GM19351 (cell line): ENCODE measurements at regions not wholly inside any gene's neighbourhood (a gene's known extent, or its start where the extent isn't known, plus 50 kb on each side); places are given as distances from the start of the nearest gene placed in this dataset.

ENCODE experiments used
- ATAC-seq: cut with Tn5 transposase; IDR thresholded peaks from one replicate; pipeline ENCODE4 v1.9.1; 2021; ENCODE audit warnings: mild to moderate bottlenecking, moderate library complexity; ENCODE audit not compliant: unreplicated experiment

DNA sequence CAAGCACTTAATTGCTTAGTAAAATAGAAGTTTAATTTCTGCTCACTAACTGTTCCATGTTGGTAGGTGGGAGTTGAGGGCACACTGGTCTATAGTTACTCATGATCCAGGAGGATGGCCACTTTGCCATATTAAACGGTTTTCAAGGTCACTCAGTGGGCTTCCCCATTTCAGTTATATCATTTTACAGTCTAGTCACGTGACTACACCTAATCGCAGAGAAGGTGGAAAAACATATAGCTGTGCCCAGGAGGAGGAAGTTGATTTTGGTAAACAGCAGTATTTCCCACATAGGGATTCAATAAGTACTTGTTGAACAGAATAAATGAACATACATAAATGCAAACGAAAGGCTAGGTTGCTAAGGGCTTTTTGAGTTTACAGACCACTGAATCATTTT lies 541.1 kb upstream of the CAMK1G start:
- no peak for ATAC-seq

DNA sequence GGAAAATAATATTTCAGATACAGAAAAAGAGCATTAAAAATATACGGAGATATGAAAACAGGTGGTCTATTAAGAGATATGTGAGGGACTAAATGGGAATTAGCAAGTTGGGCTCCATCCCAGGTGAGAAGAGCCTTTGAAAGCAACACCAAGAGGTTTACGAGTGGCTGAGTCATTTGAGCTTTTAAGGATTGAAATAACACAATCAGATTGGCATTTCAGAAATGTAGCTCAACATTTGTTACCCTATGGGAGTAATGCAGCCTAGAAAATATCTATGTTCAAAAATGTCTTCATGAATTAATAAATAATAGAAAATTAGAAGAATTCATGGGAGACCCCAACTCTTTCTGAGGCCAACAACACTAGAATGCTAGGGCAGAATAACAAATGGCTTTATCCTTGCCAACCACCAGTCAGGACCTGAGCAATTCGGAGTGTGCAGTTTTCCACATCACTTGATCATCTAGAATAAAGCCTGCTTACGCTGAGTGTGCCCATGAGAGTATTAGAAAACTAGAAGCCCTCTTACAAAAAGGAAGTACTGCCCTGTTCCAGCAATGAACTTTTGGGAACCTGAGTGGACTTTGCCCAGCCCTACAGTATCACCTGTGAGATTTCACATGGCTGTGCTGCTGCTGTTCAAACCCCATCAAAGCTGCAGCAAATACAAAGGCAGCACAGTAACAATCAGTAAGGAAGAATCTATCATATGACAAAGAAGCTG lies 538.0 kb upstream of the CAMK1G start:
- no peak for ATAC-seq

DNA sequence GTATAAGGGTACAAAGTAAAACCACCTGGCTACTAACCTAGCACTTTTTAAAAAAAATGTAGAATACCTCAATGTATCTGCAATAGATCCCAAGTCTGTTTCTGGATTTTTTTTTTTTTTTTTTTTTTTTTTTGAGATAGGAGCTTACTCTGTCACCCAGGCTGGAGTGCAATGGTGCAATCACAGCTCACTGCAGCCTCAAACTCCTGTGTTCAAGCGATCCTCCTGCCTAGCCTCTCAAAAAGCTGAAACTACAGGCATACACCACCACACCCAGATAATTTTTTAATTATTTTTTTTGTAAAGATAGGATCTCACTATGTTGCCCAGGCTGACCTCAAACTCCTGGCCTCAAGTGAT lies 537.5 kb upstream of the CAMK1G start:
- ATAC-seq: no peak

DNA sequence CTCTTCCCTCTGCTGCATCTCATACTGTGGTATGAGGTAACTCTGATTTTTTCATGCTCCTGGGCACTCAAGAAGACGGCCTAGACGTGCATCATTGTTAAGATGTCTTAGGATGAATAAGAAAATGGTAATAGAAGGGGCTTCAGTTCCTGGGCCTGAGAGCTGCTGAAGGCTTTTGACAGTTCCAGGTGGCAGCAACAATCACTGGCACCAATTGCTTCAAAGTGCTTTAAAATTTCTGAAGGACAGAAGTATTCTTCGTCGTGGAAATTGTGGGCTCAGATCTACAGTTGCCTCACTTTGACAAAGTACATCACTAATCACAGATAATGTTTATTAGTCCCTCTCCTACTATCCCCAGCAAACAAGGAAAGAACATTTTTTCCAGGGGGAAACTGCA lies 536.6 kb upstream of the CAMK1G start:
- ATAC-seq: no peak

DNA sequence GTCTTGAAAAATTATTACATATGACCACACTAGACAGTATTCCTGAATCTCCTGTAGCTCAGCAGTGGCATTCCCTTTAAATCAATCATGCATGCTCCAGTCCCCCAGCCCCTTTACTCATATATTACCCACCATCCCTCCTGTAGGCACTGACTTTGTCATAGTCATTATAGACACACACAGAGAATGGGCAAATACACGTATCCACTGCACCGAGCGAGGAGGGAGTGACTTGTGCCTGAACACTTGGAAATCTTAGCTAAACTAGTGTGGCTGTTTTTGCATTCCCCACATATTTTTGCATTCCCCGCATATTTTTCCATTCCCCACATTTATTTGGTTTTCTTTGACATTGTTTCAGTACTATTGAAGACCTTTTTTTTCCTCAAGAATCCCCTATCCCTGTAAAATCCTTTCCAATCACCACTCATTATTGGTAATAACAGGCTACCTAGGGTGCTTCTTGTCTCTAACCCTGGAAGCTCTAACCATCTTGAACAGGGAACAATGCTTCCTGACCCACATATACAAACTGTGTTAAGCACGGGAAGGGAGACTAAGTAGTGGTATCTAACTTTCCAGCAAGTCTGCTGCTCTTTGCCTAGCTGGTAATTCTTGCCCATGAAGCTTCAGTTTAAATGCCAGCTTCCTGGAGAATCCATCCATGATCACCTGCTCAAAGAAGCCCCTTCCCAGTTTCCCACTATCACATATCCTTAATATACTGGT lies 534.4 kb upstream of the CAMK1G start:
- no peak for ATAC-seq

DNA sequence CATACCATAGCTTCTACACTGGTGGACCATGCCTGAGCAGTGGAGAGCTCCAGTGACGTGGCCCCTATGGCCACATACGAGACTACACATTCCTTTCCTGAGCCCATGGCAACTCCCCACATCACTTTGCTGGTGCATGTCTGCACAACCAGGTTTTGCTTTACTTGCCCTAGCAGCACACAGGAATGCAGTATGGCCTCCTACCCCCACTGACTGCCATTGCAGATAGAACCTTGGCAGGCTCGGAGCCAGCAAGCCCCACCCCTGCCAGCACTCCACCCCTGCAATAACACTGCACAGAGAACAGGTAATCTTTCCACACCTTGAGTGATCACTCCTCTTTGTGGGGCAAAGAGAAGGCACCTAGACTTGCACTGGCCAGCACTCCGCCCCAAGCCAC lies 531.9 kb upstream of the CAMK1G start:
- no peak for ATAC-seq

DNA sequence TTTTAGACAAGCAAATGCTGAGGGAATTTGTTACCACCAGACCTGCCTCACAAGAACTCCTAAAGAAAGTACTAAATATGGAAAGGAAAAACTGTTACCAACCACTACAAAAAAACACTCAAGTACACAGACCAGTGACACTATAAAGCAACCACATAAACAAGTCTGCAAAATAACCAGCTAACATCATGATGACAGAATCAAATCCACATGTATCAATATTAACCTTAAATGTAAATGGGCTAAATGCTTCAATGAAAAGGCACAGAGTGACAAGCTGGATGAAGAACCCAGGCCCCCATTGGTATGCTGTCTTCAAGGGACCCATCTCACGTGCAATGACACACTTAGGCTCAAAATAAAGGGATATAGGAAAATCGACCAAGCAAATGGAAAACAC lies 529.9 kb upstream of the CAMK1G start:
- no peak for ATAC-seq

DNA sequence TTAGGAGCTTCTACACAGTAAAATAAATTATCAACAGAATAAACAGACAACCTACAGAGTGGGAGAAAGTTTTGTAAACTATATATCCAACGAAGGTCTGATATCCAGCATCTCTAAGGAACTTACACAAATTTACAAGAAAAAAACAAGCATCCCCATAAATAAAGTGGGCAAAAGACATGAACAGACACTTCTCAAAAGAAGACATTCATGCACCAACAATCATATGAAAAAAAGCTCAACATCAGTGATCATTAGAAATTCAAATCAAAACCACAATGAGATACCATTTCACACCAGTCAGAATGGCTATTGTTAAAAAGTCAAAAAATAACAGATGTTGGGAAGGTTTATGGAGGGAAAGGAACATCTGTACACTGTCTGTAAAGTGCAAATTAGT lies 526.4 kb upstream of the CAMK1G start:
- no peak for ATAC-seq

DNA sequence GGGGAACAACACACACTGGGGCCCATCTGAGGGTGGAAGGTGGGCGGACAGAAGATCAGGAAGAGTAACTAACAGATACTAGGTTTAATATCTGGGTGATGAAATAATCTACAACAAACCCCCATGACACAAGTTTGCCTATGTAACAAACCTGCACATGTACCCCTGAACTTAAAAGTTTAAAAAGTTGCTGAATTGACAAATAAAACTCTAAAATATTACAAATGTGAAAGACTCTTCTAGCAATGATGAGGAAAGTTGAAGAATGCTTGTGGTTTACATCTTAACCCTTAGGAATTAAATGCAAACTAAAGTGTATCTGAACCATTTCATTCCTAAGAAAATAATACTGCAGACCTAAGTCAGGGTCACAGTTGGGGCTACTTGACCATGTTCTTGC lies 525.6 kb upstream of the CAMK1G start:
- no peak for ATAC-seq

DNA sequence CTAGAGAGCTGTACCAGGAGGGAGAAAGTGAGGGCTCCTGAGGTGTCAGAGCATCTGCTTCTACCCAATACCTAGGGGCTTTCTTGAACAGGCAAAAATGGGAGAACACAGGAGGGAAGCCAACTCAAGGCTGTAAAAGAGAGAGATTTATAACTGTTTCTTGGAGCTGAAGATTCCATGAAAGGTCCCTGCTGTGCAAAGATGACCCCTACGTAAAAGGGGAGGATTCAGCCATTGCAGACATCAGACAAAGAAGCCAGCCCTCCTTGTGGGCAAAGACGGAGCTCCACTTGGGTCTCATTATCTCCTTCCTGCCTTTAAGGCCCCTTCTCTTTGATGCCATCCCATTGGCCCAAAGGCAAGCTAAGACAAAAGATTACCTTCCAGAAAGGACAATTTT lies 524.1 kb upstream of the CAMK1G start:
- ATAC-seq: no peak

DNA sequence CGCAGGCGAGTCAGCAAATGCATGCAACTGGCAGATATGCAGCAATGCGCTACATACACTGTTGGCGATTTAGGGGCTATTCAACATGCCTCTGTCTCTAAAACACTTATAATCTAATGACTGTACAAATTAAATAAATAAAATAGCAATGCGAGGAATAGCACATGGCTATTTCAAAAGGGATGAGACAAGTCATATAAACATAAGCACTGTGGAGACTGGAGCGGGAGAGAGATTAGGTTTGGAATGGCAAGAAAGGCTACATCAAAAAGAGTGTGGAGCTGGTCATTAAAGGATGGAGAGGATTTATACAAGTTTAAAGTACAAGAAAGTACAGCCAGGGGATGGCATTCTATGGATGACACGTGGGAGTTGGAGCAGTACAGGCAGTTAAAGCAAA lies 523.5 kb upstream of the CAMK1G start:
- ATAC-seq: no peak

DNA sequence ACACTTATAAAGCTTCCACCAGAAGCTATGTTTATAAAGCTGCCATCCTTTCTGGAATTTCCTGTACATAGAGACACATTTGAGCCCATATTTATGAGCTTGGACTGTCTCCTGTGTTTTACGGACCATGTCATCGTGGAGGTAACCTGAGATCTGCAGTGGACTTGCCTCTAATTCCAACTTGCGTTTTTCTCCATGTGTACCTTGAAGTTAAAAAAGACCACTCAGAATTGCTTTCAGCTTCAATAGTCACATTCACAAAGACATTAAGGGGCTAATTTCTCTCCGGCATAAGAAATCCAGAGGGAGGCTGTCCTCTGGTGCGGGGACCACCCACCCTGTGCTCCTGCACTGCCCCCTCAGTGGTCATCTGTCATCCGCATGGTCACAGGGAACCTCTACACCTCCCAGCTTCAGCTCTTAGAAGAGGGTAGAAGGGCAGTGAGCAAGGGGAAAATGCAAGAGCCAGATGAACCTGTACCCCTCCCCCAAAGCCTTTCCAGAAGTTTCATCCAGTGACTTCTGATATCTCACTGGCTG lies 521.4 kb upstream of the CAMK1G start:
- no peak for ATAC-seq

DNA sequence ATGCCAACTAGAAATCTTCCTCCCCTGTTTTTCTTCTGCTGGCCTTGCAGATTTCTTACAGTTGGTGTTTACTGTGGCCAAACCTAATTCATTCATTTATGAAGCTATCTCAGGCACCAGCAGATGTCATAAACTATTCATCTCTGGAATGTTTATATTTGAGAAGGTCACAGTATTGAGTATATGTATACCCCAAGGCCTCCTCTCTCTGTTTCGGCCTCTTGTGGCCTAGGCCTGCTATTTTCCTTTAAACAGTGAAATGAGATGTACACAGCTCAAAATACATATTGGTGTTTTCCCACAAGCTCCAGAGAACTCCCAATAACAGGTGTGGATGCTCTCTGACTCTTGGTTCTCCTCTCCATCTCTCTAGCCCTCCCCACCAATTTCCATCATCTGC lies 520.7 kb upstream of the CAMK1G start:
- peak; percentile 76 for ATAC-seq

DNA sequence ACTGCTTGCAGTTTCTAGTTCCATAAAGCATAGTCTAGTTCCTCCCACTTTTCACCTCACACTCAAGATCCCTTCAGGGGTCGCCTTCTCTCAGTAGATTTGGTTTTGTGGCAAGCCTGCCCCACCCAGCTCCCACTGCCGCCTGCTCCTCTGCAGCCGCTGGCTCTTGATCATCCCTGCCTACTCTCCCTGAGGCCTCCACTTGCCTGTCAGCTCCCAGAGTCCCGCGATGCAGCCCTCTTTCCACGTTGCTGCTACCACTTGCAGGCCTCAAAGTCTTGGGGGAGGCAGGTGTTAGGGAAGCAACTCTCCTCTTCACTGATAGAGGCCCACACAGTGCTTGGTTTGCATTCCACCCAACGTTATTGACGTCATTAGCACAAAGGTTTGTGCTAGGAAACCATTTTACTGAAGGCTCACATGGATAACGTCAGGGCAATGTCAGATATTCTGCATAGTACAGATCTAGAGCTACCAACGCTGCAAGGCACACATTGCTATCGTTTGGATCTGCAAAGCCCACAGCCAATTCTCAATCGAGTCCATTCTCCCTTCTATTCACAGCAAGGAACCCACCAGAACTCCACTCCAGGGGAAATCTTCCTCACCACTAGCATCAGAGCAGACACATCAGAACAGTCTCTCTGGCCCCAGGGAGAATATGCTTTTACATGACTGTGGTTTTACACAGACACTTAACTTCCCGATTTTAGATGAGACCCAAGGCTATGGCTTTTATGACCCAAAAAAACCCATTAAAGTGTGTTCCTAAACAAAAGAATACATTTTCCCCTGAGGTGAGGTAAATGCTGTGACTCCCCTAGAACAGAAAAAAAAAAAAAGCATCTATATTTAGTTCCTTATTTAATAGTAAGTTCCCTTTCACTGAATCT lies 519.5 kb upstream of the CAMK1G start:
- peak; percentile 34 for ATAC-seq

DNA sequence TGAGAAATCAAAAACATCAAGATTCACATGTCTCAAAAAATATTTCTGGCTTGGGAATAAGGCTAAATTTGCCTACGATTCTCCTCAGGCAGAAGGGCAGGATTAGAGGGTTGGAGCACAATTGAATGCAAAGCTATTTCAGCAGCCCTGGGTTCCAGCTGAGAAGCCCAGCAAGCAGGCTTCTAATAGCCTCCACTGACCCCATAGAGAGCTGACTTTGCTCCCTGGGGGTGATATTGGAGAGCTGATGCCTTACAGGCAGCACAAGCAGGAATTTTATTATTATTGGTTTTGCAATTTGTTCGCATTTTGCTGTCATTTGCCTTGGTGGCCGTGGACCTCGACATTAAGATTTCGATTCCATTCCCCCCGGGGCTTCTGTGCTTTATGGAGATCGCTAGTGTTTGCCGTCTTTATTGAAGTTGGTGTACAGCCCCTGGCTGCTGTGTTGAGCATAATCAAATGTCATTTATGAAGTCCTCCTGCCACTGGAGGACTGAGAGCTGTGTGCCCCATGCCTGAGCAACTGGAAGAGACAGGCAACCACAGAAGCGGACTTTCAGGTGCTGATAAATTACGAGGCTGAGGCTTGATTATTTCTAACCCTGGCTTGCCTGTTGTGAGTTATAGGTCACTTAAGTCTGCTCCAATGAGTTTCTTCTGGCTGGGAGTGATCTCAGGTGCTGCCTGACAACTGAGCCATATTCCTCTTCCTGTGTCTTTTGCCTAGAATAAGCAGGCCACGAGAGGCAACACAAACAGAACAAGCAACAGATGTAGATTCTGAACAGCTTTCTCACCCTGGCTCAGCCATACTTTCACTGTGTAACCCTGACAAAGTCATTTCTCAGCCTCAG lies 518.4 kb upstream of the CAMK1G start:
- no peak for ATAC-seq

DNA sequence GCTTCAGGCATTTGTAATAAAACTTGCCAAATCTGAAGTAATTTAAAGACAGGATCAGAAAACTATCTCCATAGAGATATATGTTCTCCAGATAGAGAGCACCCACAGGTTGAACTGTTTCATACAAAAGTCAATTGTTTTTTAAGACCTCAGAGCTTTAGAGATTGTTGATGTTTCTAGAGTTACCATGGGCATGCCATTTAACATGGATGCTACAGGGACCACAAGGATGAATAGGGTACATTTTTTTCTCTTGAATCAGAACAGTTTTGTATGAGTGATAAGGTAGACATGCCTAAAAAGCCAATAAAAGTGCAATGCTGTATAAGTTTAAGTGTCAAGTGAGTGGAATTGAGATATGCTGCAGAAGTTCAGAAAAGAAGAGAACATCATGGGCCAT lies 511.0 kb upstream of the CAMK1G start:
- ATAC-seq: no peak

DNA sequence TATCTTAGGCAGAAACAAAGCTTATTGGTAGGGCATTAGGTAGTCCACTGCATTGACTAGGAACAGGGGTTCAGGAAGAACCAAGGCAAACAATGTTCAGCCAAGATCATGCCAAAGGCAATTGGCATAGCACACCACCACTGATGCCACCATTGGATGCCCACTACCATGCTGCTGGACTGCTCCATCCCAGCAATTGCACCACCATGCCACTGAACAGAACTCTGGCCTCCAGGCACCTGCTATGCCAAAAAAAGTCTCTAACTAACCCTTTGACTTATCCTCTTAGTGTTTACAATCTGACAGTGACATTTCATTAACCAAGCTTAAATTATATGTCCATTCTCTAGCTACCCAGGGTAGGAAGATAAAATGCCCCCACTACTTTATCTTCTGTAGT lies 509.6 kb upstream of the CAMK1G start:
- no peak for ATAC-seq

DNA sequence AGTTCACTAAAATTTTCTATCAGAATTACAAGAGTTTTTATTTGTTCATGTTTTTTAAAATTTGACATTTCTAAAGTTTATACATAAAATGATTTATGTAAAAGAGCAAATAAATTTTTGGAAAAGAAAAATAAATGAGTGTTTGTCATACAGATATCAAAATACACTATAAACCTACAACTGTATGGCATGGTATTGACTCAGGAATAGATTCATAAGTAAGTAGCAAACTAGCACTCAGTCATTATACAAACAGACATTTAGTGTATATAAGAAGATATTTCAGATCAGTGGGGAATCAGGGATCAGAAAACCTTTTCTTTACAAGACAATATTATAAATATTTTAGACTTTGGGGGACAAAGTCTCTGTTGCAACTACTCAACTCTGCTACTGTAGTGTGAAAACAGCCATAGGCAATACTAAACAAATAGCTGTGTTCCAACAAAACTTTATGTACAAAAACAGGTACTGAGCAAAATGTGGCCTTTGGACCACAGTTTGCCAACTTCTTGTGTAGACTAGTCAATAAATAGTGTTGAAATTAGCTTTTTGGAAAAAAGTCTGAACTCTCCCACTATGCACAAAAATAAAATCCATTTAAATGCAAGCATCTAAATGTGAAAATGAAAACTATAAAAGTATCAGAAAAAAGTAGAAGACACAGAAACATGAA lies 508.8 kb upstream of the CAMK1G start:
- ATAC-seq: no peak

DNA sequence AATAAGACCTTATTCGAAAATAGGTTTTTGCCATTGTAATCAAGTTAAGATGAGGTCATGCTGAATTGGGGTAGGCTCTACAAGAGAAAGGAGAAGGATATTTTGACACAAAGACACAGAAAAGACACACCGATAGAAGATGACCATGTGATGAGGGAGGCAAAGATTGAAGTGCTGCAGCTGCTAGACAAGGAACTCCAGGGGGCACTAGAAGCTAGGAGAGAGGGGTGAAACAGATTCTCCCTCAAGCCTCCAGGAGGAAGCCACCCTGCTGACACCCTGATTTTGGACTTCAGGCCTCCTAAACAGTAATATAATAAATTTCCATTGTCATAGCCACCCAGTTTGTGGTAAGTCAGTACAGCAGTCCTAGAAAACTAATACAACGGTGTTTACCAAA lies 506.8 kb upstream of the CAMK1G start:
- no peak for ATAC-seq

DNA sequence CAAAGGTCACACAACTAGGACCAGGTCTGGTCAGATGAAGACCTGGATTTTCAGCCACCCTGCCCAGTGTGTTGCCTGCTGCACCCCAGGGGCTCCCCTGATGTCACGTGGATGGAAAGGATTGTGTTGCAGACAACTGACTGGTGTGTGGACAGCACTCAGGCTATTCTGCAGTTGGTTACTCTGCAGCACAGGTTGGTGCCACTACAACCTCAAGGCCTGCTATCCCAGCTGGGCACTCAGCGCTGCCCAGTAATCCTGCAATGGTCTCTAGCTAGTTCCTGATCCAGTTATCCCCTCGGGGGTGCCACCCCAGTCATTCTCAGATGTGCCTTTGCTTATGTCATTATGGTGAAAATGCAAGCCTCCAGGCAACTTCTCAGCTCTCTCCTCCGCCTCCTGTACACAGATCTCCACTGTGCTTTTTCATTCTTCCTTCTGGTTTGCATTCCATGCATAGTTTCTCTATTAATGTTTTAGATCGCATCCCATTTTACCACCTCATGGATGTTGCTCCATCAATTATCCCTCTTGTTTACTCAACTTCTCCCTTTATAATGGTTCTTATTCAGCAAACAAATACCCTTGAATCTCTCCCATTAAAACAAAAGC lies 503.2 kb upstream of the CAMK1G start:
- no peak for ATAC-seq
